GM19452 (cell line): ENCODE measurements at regions not wholly inside any gene's neighbourhood (a gene's known extent, or its start where the extent isn't known, plus 50 kb on each side); places are given as distances from the start of the nearest gene placed in this dataset.
"Not testable (repeated sequence)": the region's sequence is repeated elsewhere in the genome, so short reads cannot be mapped to it uniquely, and the experiment has no call there.

Source experiments
- ATAC-seq: cut with Tn5 transposase; IDR thresholded peaks from one replicate; pipeline ENCODE4 v1.9.1; 2021; ENCODE audit not compliant: unreplicated experiment

GRCh38 chr11:81802591-81802990 lies 931.1 kb downstream of the FAM181B start:
- no peak for ATAC-seq

GRCh38 chr11:81792416-81792815 lies 941.2 kb downstream of the FAM181B start:
- ATAC-seq, result no peak

GRCh38 chr11:81787584-81788049 lies 946.0 kb downstream of the FAM181B start:
- ATAC-seq, result peak; percentile 69

- no peak for ATAC-seq
Observed at GRCh38 chr11:81772166-81772565, 961.5 kb downstream of the FAM181B start.

GRCh38 chr11:81769906-81770305 lies 963.8 kb downstream of the FAM181B start:
- ATAC-seq, result not testable (repeated sequence)

GRCh38 chr11:81756864-81757595 lies 976.6 kb downstream of the FAM181B start:
- no peak for ATAC-seq

GRCh38 chr11:81749245-81749644 lies 984.4 kb downstream of the FAM181B start:
- no peak for ATAC-seq

- ATAC-seq, result no peak
Observed at GRCh38 chr11:81744336-81745116, 989.1 kb downstream of the FAM181B start.

- ATAC-seq, result no peak
Observed at GRCh38 chr11:81725701-81726100, 1008.0 kb downstream of the FAM181B start.

- no peak for ATAC-seq
Observed at GRCh38 chr11:81717695-81718094, 1016.0 kb downstream of the FAM181B start.

- no peak for ATAC-seq
Observed at GRCh38 chr11:81707881-81708280, 1025.8 kb downstream of the FAM181B start.

GRCh38 chr11:81705283-81705682 lies 1028.4 kb downstream of the FAM181B start:
- no peak for ATAC-seq

- no peak for ATAC-seq
Observed at GRCh38 chr11:81700076-81700475, 1033.6 kb downstream of the FAM181B start.

GRCh38 chr11:81687057-81687456 lies 1046.6 kb downstream of the FAM181B start:
- no peak for ATAC-seq

- peak; percentile 64 for ATAC-seq
Observed at GRCh38 chr11:81674211-81674610, 1059.5 kb downstream of the FAM181B start.

GRCh38 chr11:81673001-81673400 lies 1060.7 kb downstream of the FAM181B start:
- no peak for ATAC-seq

- ATAC-seq, result no peak
Observed at GRCh38 chr11:81669935-81670543, 1063.6 kb downstream of the FAM181B start.

- ATAC-seq, result no peak
Observed at GRCh38 chr11:81658722-81659121, 1074.9 kb downstream of the FAM181B start.

- no peak for ATAC-seq
Observed at GRCh38 chr11:81655351-81655750, 1078.3 kb downstream of the FAM181B start.

GRCh38 chr11:81647374-81647773 lies 1086.3 kb downstream of the FAM181B start:
- ATAC-seq, result no peak

- peak; percentile 93 for ATAC-seq
Observed at GRCh38 chr11:81644239-81644840, 1089.3 kb downstream of the FAM181B start.
